Gastrocnemius medialis (tissue), 4 donors: ENCODE measurements at regions not wholly inside any gene's neighbourhood (a gene's known extent, or its start where the extent isn't known, plus 50 kb on each side); places are given as distances from the start of the nearest gene placed in this dataset.

ENCODE experiments used
- ATAC-seq, 2 donors: fragments of 150-250 bp; one replicate each; pipeline ENCODE4 v1.9.1; 2016
- DNase-seq, 2 donors: peaks; one replicate each; pipeline ENCODE4 v3.0.0-alpha.2; 2019
- H3K27ac ChIP-seq, 4 donors: fragments of 200-600 bp; sonication (generic); 1 replicate in 1 of 4; 2 replicates in 3 of 4; pipeline ENCODE4 v1.5.1; 2016 to 2018; ENCODE audit warnings: mild to moderate bottlenecking in 2 of 4, moderate library complexity in 1 of 4
- H3K27me3 ChIP-seq, 3 donors: fragments of 200-600 bp; sonication (generic) in 2 of 3; 1 replicate in 1 of 3; 2 replicates in 2 of 3; pipeline versions ENCODE4 v1.5.1 to v1.6.0; 2016 to 2019; ENCODE audit warnings: mild to moderate bottlenecking in 1 of 3, moderate library complexity in 1 of 3
- H3K36me3 ChIP-seq, 2 donors: fragments of 200-600 bp; sonication (generic) in 1 of 2; one replicate each; pipeline ENCODE4 v1.5.1; 2017 to 2018
- H3K4me1 ChIP-seq, 2 donors: fragments of 200-600 bp; sonication (generic) in 1 of 2; one replicate each; pipeline ENCODE4 v1.5.1; 2016 to 2017; ENCODE audit warnings: mild to moderate bottlenecking in 2 of 2
- H3K4me3 ChIP-seq, 4 donors: fragments of 200-600 bp; sonication (generic) in 3 of 4; 1 replicate in 1 of 4; 2 replicates in 3 of 4; pipeline ENCODE4 v1.5.1; 2016 to 2019; ENCODE audit warnings: mild to moderate bottlenecking in 2 of 4
- H3K9me3 ChIP-seq, 3 donors: fragments of 200-600 bp; sonication (generic) in 2 of 3; 1 replicate in 1 of 3; 2 replicates in 2 of 3; pipeline ENCODE4 v1.5.1; 2016 to 2019
- POLR2A ChIP-seq, 2 donors: fragments of 450-650 bp; IDR thresholded peaks; one replicate each; pipeline ENCODE4 v1.6.1; 2017; ENCODE audit warnings: antibody characterized with exemption in 2 of 2, mild to moderate bottlenecking in 2 of 2, moderate library complexity in 2 of 2
- in situ Hi-C, 4 donors: fragments of 200-750 bp; cut with MboI; loops; one replicate each; pipeline versions ENCODE4 v1.15.0 to v1.8.0; 2017; ENCODE audit warnings: low sequenced_read_pairs in 4 of 4
- intact Hi-C: fragments of 100-400 bp; cut with DNase I; formaldehyde crosslinking; loops from one replicate; pipeline ENCODE4 v1.15.1; 2023; ENCODE audit warnings: low total_unique reads
- TF ChIP-seq, protein P1 (sequence below), 5 experiments: fragments of 450-650 bp in 3 of 5; fragments of 200-600 bp in 2 of 5; sonication (generic) in 2 of 5; IDR thresholded peaks in 4 of 5; conservative IDR thresholded peaks in 1 of 5; 1 replicate in 4 of 5; 2 replicates in 1 of 5; pipeline ENCODE4 v1.5.1; 2016 to 2019; ENCODE audit warnings: antibody characterized with exemption in 5 of 5, mild to moderate bottlenecking in 3 of 5, moderate library complexity in 3 of 5

DNA sequence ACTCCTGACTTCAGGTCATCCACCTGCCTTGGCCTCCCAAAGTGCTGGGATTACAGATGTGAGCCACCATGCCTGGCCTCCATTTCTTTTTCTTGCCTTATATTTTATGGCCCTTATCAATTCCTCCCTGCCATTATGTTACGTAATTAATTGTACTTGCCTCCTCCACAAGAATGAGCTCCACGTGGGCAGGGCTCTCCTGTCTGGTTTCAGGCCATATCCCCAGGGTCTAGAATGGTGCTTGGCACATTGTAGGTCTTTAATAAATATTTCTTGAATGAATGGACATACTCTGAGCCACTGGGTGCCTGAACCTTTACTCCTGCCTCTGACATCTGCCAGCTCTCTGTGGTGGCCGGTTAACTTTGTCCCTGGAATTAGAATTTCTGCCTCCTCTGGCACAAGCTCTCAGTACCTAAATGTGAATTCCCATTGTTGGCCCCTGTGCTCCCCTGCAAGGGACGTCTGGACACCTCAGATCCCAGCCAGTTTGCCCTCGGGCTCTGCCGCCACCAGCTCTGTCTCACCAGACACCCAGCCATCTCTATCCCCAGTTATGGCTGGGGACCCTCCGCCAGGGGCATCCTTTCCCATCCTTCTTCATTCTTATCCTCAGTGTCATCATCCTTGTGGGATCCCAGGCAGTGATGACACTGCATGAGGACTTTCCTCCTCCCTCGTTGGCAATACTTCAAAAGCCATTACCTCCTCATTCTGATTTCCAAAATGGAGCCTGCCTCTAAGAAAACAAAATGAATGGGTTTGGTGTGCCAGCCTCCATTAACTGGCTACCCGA lies 165.6 kb upstream of the SMAD3 start:
- Histone ChIP-seq H3K9me3 (no peaks in the 10 kb centered on the region), H3K27me3 (no peaks in the 10 kb centered on the region), H3K36me3 (no peaks in the 10 kb centered on the region), H3K4me1 (no peaks in the 10 kb centered on the region), H3K27ac (no peak overlapping the region), H3K4me3 (no peak overlapping the region)
- TF ChIP-seq, protein P1, sequence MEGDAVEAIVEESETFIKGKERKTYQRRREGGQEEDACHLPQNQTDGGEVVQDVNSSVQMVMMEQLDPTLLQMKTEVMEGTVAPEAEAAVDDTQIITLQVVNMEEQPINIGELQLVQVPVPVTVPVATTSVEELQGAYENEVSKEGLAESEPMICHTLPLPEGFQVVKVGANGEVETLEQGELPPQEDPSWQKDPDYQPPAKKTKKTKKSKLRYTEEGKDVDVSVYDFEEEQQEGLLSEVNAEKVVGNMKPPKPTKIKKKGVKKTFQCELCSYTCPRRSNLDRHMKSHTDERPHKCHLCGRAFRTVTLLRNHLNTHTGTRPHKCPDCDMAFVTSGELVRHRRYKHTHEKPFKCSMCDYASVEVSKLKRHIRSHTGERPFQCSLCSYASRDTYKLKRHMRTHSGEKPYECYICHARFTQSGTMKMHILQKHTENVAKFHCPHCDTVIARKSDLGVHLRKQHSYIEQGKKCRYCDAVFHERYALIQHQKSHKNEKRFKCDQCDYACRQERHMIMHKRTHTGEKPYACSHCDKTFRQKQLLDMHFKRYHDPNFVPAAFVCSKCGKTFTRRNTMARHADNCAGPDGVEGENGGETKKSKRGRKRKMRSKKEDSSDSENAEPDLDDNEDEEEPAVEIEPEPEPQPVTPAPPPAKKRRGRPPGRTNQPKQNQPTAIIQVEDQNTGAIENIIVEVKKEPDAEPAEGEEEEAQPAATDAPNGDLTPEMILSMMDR (IDR thresholded peaks at IDR 0.05 in 4 of 5, conservative IDR thresholded peaks at IDR 0.05 in 1 of 5), result no peak
- no peak for TF ChIP-seq POLR2A (IDR thresholded peaks at IDR 0.05)
- intact Hi-C loops (no loop called here), in situ Hi-C loops (no loop called here)
- ATAC-seq (no peak), DNase-seq (no peak)

DNA sequence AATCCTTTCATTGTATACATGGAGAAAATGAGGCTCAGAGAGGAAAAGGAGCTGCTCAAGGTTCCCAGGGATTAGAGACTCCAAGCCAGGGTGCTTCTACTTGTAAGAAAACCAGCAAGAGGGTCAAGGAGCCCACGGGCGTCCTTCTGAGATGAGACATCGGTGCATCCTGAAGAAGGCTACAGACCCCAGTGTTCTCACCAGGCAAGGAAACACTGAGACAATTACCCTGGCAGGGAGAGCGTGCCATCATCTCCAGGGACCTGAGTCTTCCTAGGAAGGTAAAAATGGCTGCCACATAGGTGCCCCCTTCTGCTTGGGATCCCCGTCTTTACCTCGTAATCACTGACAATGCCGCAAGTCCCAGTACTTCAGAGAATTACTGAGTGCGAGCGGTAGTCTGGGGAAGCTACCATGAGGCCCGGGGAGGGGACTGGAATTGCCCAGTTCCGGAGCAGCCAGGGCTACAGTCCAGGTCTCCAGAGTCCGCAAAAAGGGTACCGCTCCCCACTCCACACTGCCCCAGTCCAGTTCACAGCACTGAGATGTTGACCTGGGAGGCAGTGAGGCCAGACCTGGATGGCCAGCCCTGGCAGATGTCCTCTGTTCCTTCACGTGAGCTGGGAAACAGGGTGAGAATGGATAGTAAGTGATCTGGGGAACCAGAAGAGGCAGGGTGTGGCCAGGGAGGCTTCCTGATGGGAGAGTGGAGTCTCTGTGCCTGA lies 164.7 kb upstream of the SMAD3 start:
- intact Hi-C loops (no loop called here), in situ Hi-C loops (no loop called here)
- Histone ChIP-seq H3K27ac (peak overlapping the region in 3 of 4 donors; percentile 23 to 52 (median 40)), H3K9me3 (no peaks in the 10 kb centered on the region), H3K4me3 (no peak overlapping the region), H3K27me3 (no peaks in the 10 kb centered on the region), H3K4me1 (no peaks in the 10 kb centered on the region), H3K36me3 (no peaks in the 10 kb centered on the region)
- ATAC-seq, result no peak
- TF ChIP-seq, protein P1 (IDR thresholded peaks at IDR 0.05 in 4 of 5, conservative IDR thresholded peaks at IDR 0.05 in 1 of 5), result no peak
- no peak for TF ChIP-seq POLR2A (IDR thresholded peaks at IDR 0.05)
- DNase-seq, result no peak

DNA sequence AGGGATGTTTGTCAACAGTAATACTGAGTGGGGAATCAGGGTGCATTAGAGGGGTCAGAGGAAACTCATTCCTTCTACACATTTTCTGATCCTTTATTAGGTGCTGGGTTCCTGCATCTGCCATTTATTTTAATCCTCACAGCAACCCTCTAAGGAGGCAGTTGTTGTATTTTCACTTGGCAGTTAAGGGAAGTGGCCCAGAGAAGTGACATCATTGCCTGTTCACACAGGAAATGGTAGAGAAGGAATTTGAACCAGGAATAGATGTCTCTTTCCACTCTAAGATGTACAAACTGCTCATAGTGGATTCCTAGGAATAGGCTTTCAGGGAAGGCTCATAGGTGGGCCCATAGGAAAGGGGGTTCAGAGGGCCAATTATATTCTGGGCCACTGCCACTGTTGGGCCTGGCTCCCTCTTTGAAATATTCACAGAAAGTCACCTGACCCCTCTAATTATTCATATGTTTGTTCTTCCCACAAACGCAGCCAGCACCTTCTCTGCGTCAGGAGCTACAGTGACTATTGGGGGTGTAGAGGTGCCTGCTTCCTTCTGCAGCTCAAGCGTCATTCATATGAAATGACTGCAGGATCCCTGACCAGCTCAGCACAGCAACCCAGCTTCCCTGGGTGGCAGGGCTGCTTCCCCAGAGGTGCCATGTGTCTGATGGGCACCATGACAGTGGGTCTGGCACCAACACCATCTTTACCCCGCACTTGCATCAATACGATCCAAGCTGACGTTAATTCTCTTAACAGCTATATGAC lies 163.9 kb upstream of the SMAD3 start:
- no peaks in the 10 kb centered on the region for H3K4me1 ChIP-seq
- intact Hi-C loops (no loop called here), in situ Hi-C loops (no loop called here)
- H3K36me3 ChIP-seq, result no peaks in the 10 kb centered on the region
- H3K4me3 ChIP-seq, result no peak overlapping the region
- no peak for TF ChIP-seq POLR2A (IDR thresholded peaks at IDR 0.05)
- TF ChIP-seq, protein P1 (IDR thresholded peaks at IDR 0.05 in 4 of 5, conservative IDR thresholded peaks at IDR 0.05 in 1 of 5), result no peak
- no peaks in the 10 kb centered on the region for H3K27me3 ChIP-seq
- DNase-seq (no peak), ATAC-seq (no peak)
- H3K27ac ChIP-seq, result peak overlapping the region in 3 of 4 donors; percentile 23 to 52 (median 40)
- no peaks in the 10 kb centered on the region for H3K9me3 ChIP-seq

DNA sequence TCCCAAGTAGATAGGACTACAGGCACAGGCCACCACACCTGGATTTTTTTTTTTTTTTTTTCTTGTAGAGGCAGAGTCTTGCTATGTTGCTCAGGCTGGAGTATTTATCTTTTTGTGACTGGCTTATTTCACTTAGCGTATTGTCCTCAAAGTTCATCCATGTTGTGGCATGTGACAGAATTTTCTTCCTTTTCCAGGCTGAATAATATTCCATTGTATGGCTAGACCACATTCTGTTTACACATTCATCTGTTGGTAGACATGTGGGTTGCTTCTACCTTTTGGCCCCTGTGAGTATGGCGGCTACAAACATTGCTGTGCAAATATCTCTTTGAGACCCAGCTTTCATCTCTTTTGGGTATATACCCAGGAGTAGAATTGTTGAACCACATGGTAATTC lies 160.2 kb upstream of the SMAD3 start:
- no peaks in the 10 kb centered on the region for H3K36me3 ChIP-seq
- no peak overlapping the region for H3K27ac ChIP-seq
- H3K9me3 ChIP-seq, result no peaks in the 10 kb centered on the region
- DNase-seq (no peak), ATAC-seq (no peak)
- H3K4me1 ChIP-seq, result no peaks in the 10 kb centered on the region
- H3K27me3 ChIP-seq, result no peaks in the 10 kb centered on the region
- in situ Hi-C loops, result no loop called here
- no peak for TF ChIP-seq POLR2A (IDR thresholded peaks at IDR 0.05)
- TF ChIP-seq, protein P1 (IDR thresholded peaks at IDR 0.05 in 4 of 5, conservative IDR thresholded peaks at IDR 0.05 in 1 of 5), result no peak
- H3K4me3 ChIP-seq, result no peak overlapping the region
- intact Hi-C loops, result no loop called here
